GM21723 (cell line): ENCODE measurements at regions not wholly inside any gene's neighbourhood (a gene's known extent, or its start where the extent isn't known, plus 50 kb on each side); places are given as distances from the start of the nearest gene placed in this dataset.
"Not testable (repeated sequence)": the region's sequence is repeated elsewhere in the genome, so short reads cannot be mapped to it uniquely, and the experiment has no call there.

Source experiments
- ATAC-seq: cut with Tn5 transposase; IDR thresholded peaks from one replicate; pipeline ENCODE4 v1.9.1; 2021; ENCODE audit warnings: mild to moderate bottlenecking, moderate library complexity; ENCODE audit not compliant: unreplicated experiment

- not testable (repeated sequence) for ATAC-seq
These were observed 211.5 kb downstream of the BANP start for GRCh38 chr16:88162778-88163177.

- ATAC-seq = not testable (repeated sequence)
These were observed 213.2 kb downstream of the BANP start for GRCh38 chr16:88164196-88165039.

- not testable (repeated sequence) for ATAC-seq
These were observed 213.9 kb downstream of the BANP start for GRCh38 chr16:88165040-88165544.

GRCh38 chr16:88165683-88166082 is 214.4 kb downstream of the BANP start:
- not testable (repeated sequence) for ATAC-seq

GRCh38 chr16:88166209-88166773 is 215.1 kb downstream of the BANP start:
- not testable (repeated sequence) for ATAC-seq

GRCh38 chr16:88167798-88168556 is 214.8 kb upstream of the ZNF469 start:
- ATAC-seq = not testable (repeated sequence)

- ATAC-seq = not testable (repeated sequence)
These were observed 214.2 kb upstream of the ZNF469 start for GRCh38 chr16:88168557-88168949.

- ATAC-seq = not testable (repeated sequence)
These were observed 213.5 kb upstream of the ZNF469 start for GRCh38 chr16:88169136-88169830.

- not testable (repeated sequence) for ATAC-seq
These were observed 213.0 kb upstream of the ZNF469 start for GRCh38 chr16:88169831-88170165.

GRCh38 chr16:88170528-88170991 is 212.2 kb upstream of the ZNF469 start:
- no peak for ATAC-seq

- not testable (repeated sequence) for ATAC-seq
These were observed 211.6 kb upstream of the ZNF469 start for GRCh38 chr16:88171126-88171525.

- ATAC-seq = not testable (repeated sequence)
These were observed 206.6 kb upstream of the ZNF469 start for GRCh38 chr16:88176184-88176583.

- ATAC-seq = not testable (repeated sequence)
These were observed 206.1 kb upstream of the ZNF469 start for GRCh38 chr16:88176591-88177180.

GRCh38 chr16:88178251-88178650 is 204.5 kb upstream of the ZNF469 start:
- ATAC-seq = not testable (repeated sequence)

- ATAC-seq = not testable (repeated sequence)
These were observed 203.9 kb upstream of the ZNF469 start for GRCh38 chr16:88178896-88179295.

GRCh38 chr16:88182967-88183881 is 199.5 kb upstream of the ZNF469 start:
- ATAC-seq = not testable (repeated sequence)

GRCh38 chr16:88184053-88184452 is 198.7 kb upstream of the ZNF469 start:
- not testable (repeated sequence) for ATAC-seq

- not testable (repeated sequence) for ATAC-seq
These were observed 198.0 kb upstream of the ZNF469 start for GRCh38 chr16:88184566-88185355.
